ENCODE measurements at regions not wholly inside any gene's neighbourhood (a gene's known extent, or its start where the extent isn't known, plus 50 kb on each side); places are given as distances from the start of the nearest gene placed in this dataset.

- no peaks in the 10 kb centered on the region for H3K9me3 ChIP-seq (ENCODE audit: severe bottlenecking)
- no peak overlapping the region for H3K27ac ChIP-seq
- no peaks in the 10 kb centered on the region for H3K27me3 ChIP-seq (ENCODE audit: insufficient read depth, low read depth, severe bottlenecking)
- no peak for TF ChIP-seq CTCF (IDR thresholded peaks at IDR 0.05; ENCODE audit: low read depth, low read length)
- no peak overlapping the region for H3K4me3 ChIP-seq (ENCODE audit: low read depth, low read length)
- H3K36me3 ChIP-seq = no peaks in the 10 kb centered on the region
- DNase-seq = no peak
These were observed 164.8 kb upstream of the NDN start for GRCh38 chr15:23851921-23852320.

GRCh38 chr15:23853286-23853685 is 166.2 kb upstream of the NDN start:
- Histone ChIP-seq H3K9me3 (ENCODE audit: severe bottlenecking) (no peaks in the 10 kb centered on the region), H3K36me3 (no peaks in the 10 kb centered on the region), H3K4me3 (ENCODE audit: low read depth, low read length) (no peak overlapping the region), H3K27me3 (ENCODE audit: insufficient read depth, low read depth, severe bottlenecking) (no peaks in the 10 kb centered on the region), H3K27ac (no peak overlapping the region)
- TF ChIP-seq CTCF (IDR thresholded peaks at IDR 0.05; ENCODE audit: low read depth, low read length) = no peak
- no peak for DNase-seq

GRCh38 chr15:23854203-23854911 is 167.3 kb upstream of the NDN start:
- H3K27ac ChIP-seq = no peak overlapping the region
- no peak for TF ChIP-seq CTCF (IDR thresholded peaks at IDR 0.05; ENCODE audit: low read depth, low read length)
- no peak overlapping the region for H3K4me3 ChIP-seq (ENCODE audit: low read depth, low read length)
- no peaks in the 10 kb centered on the region for H3K27me3 ChIP-seq (ENCODE audit: insufficient read depth, low read depth, severe bottlenecking)
- H3K36me3 ChIP-seq = no peaks in the 10 kb centered on the region
- H3K9me3 ChIP-seq (ENCODE audit: severe bottlenecking) = no peaks in the 10 kb centered on the region
- peak; percentile 54 for DNase-seq

GRCh38 chr15:23854912-23855659 is 168.0 kb upstream of the NDN start:
- Histone ChIP-seq H3K9me3 (ENCODE audit: severe bottlenecking) (no peaks in the 10 kb centered on the region), H3K27me3 (ENCODE audit: insufficient read depth, low read depth, severe bottlenecking) (no peaks in the 10 kb centered on the region), H3K4me3 (ENCODE audit: low read depth, low read length) (no peak overlapping the region), H3K27ac (no peak overlapping the region), H3K36me3 (no peaks in the 10 kb centered on the region)
- TF ChIP-seq CTCF (IDR thresholded peaks at IDR 0.05; ENCODE audit: low read depth, low read length) = no peak
- DNase-seq = no peak

GRCh38 chr15:23855947-23856346 is 168.8 kb upstream of the NDN start:
- Histone ChIP-seq H3K36me3 (no peaks in the 10 kb centered on the region), H3K4me3 (ENCODE audit: low read depth, low read length) (no peak overlapping the region), H3K27ac (no peak overlapping the region), H3K27me3 (ENCODE audit: insufficient read depth, low read depth, severe bottlenecking) (peaks cover 4% of the 10 kb centered on the region), H3K9me3 (ENCODE audit: severe bottlenecking) (no peaks in the 10 kb centered on the region)
- DNase-seq = no peak
- no peak for TF ChIP-seq CTCF (IDR thresholded peaks at IDR 0.05; ENCODE audit: low read depth, low read length)
